Effector memory CD8-positive, alpha-beta T cell (primary cell): ENCODE measurements at regions not wholly inside any gene's neighbourhood (a gene's known extent, or its start where the extent isn't known, plus 50 kb on each side); places are given as distances from the start of the nearest gene placed in this dataset.

Source experiments
- ATAC-seq: fragments of 150-1000 bp; cut with Tn5 transposase; replicated peaks from 2 replicates; pipeline ENCODE4 v1.10.0; 2021; ENCODE audit warnings: mild to moderate bottlenecking, moderate library complexity
- DNase-seq, 3 experiments: peaks; one replicate each; pipeline ENCODE4 v3.0.0; 2021
- H3K27ac Mint-ChIP-seq, 2 donors: one replicate each; pipeline ENCODE4 v1.8.0; 2022; ENCODE audit warnings: mild to moderate bottlenecking in 2 of 2, mixed read lengths in 2 of 2, moderate library complexity in 2 of 2
- H3K27me3 Mint-ChIP-seq, 2 donors: one replicate each; pipeline ENCODE4 v1.8.0; 2022; ENCODE audit warnings: mixed read lengths in 2 of 2
- H3K36me3 Mint-ChIP-seq: one replicate; pipeline ENCODE4 v1.8.0; 2022; ENCODE audit warnings: mild to moderate bottlenecking, moderate library complexity, mixed read lengths; ENCODE audit not compliant: insufficient read depth
- H3K4me1 Mint-ChIP-seq, 2 donors: one replicate each; pipeline ENCODE4 v1.8.0; 2022; ENCODE audit warnings: low read depth in 2 of 2, mixed read lengths in 2 of 2
- H3K4me3 Mint-ChIP-seq, 2 donors: one replicate each; pipeline ENCODE4 v1.8.0; 2022; ENCODE audit warnings: mild to moderate bottlenecking in 2 of 2, mixed read lengths in 2 of 2, moderate library complexity in 2 of 2
- H3K9me3 Mint-ChIP-seq, 2 donors: one replicate each; pipeline ENCODE4 v1.8.0; 2022; ENCODE audit warnings: mixed read lengths in 2 of 2

DNA sequence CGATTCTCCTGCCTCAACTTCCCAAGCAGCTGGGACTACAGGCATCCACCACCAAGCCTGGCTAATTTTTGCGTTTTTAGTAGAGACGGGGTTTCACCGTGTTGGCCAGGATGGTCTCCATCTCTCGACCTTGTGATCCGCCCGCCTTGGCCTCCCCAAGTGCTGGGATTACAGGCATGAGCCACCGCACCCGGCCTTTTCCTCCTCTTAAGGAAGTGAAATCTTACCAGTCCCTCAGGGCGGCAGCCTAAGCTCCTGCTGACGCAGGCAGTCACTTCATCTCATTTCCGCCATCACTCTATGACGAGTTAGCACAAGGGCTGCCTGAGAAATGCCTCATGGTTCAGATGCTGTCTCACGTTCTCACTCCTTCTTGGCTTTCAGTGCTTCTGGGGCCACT is 246.0 kb upstream of the SHH start:
- Mint-ChIP-seq H3K4me1 (no peaks in the 10 kb centered on the region), H3K36me3 (no peaks in the 10 kb centered on the region), H3K27me3 (peaks cover 0 to 9% of the 10 kb centered on the region in 2 donors), H3K9me3 (peaks cover 11 to 24% of the 10 kb centered on the region in 2 donors), H3K4me3 (no peak overlapping the region), H3K27ac (no peak overlapping the region)
- DNase-seq, result no peak
- ATAC-seq, result no peak

DNA sequence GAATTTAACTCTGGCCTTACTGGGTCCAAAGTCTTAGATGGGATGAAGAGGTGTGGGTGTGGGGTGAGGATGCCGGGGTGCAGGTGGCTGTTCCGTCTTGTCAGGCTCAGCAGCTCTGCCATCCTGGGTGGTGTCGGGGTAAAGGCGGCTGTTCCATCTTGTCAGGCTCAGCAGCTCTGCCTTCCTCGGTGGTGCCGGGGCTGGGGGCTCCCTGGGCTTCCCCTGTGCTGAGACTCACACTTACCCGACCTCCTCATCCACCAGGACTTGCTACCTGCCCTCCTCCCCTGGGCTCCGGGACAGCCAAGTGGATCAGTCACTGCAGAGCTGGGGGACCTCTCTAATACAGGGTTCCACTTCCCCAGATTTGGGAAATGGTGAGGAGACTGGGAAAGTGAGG is 244.3 kb upstream of the SHH start:
- H3K27me3 Mint-ChIP-seq, result peaks cover 0 to 9% of the 10 kb centered on the region in 2 donors
- no peaks in the 10 kb centered on the region for H3K36me3 Mint-ChIP-seq
- H3K4me1 Mint-ChIP-seq, result no peaks in the 10 kb centered on the region
- H3K4me3 Mint-ChIP-seq, result no peak overlapping the region
- no peak for DNase-seq
- no peak for ATAC-seq
- peaks cover 17 to 19% of the 10 kb centered on the region in 2 donors for H3K9me3 Mint-ChIP-seq
- H3K27ac Mint-ChIP-seq, result no peak overlapping the region

DNA sequence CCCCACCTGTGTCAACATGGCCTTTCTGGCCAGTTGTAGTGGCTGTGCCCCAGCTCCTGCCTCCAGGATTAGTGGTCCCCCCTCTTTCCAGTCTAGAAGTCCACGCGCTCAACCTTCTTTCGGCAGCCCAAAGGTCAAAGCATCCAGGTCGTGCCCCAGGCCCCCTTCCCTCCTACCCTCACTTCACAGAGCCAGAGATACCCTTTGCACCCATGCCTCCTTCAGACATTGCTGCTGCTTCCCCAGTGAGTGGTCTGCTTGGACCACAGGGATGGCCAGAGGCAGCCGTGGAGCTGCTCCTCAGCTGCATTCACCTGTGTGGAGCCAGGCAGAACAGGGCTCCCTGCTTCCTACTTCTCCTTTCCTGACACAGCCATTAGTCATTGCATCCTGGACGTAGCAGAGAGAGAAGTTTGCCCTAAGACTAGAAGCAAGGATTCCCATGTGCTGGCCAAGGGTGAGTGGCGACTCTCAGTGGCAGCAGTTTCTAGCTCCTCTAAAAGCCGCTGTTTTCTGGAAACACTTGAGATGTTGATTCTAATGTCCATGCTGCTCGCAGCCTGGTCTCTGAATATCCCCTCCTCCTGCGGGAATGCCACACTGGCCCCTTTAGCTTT is 243.1 kb upstream of the SHH start:
- DNase-seq (no peak), ATAC-seq (no peak)
- Mint-ChIP-seq H3K4me3 (no peak overlapping the region), H3K4me1 (peaks cover 0 to 2% of the 10 kb centered on the region in 2 donors), H3K36me3 (no peaks in the 10 kb centered on the region), H3K9me3 (peaks cover 5 to 12% of the 10 kb centered on the region in 2 donors), H3K27me3 (peaks cover 0 to 9% of the 10 kb centered on the region in 2 donors), H3K27ac (no peak overlapping the region)

DNA sequence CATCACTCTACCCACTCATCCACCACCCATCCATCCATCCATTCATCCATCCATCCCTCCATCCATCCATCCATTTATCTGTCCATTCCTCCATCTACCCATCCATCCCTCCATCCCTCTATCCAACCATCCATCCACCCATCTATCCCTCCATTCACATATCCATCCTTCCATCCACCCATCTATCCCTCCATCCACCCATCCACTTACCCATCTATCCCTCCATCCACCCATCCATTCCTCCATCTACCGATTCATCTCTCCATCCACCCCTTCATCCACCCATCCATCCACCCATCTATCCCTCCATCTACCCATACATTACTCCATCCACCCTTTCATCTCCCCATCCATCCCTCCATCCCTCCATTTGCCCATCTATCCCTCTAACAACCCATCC is 239.6 kb upstream of the SHH start:
- DNase-seq (no peak), ATAC-seq (no peak)
- Mint-ChIP-seq H3K4me3 (no peak overlapping the region), H3K4me1 (peaks cover 0 to 2% of the 10 kb centered on the region in 2 donors), H3K9me3 (peaks cover 0 to 12% of the 10 kb centered on the region in 2 donors), H3K36me3 (no peaks in the 10 kb centered on the region), H3K27me3 (no peaks in the 10 kb centered on the region), H3K27ac (no peak overlapping the region)

DNA sequence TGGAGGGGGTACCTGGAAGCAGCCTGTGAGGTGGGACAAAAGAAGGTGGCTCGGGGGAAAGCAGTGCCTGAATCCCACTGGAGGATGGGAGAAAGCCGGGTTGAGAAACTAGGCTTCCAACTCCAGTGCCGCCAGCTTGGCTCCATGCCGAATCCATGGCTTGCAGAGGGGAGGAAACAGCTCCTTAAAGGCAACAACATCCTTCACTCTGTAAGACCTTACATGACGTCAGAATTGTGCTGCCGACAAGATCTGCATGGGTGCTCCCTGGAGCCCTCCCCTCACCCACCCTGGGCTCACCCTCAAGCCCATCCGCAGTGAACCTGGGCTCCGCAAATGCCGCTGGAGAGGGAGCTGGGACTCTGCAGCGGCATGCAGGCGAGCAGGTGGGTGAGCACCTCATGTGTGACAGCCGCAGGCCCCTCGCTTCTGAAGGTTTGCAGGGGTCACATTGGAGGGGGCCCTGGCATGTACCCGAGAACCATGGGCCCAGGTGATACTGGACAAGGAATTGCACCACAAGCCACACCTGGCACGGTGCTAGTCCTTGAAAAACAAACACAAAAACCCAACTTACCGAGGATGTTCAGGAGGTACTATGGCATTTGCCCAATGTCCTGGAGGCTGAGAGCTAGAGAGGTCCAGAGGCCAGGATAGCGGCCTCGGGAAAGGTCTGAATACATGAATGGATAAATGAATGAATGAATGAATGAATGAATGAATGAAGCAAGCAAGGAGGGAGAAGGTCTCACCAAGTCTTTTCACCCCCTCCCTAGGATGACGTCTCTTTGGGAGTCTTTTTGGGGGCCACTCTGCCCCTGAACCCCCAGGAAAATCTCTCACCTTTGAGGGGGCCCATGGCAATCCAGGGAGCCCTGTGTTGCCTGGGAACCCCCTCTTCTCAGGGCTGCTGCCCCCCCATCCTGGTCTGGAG is 238.6 kb upstream of the SHH start:
- peaks cover 0 to 2% of the 10 kb centered on the region in 2 donors for H3K4me1 Mint-ChIP-seq
- H3K36me3 Mint-ChIP-seq, result no peaks in the 10 kb centered on the region
- H3K9me3 Mint-ChIP-seq, result peaks cover 0 to 12% of the 10 kb centered on the region in 2 donors
- ATAC-seq (no peak), DNase-seq (no peak)
- H3K4me3 Mint-ChIP-seq, result no peak overlapping the region
- H3K27ac Mint-ChIP-seq, result no peak overlapping the region
- no peaks in the 10 kb centered on the region for H3K27me3 Mint-ChIP-seq

DNA sequence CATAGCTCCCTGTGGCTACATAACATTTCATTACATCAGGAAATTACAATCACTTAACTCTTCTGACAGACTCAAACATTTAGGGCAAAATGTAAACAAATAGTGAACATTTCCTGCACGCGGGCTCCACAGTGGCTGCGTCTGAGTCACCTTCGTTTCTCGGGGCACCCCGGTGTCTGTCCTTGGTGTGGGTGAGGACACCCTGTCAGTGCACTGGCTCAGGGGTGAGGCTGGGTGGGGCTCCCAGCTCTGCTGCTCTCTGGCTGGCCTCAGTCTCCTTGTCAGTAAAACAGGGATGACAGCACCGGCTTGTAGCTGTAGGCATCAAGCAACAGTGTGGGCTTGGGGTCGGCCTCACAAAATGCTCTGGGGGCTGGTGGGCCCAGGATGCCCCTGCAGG is 237.1 kb upstream of the SHH start:
- no peaks in the 10 kb centered on the region for H3K36me3 Mint-ChIP-seq
- H3K27me3 Mint-ChIP-seq, result no peaks in the 10 kb centered on the region
- H3K9me3 Mint-ChIP-seq, result peaks cover 0 to 12% of the 10 kb centered on the region in 2 donors
- no peak for ATAC-seq
- peaks cover 0 to 2% of the 10 kb centered on the region in 2 donors for H3K4me1 Mint-ChIP-seq
- no peak overlapping the region for H3K27ac Mint-ChIP-seq
- no peak overlapping the region for H3K4me3 Mint-ChIP-seq
- no peak for DNase-seq

DNA sequence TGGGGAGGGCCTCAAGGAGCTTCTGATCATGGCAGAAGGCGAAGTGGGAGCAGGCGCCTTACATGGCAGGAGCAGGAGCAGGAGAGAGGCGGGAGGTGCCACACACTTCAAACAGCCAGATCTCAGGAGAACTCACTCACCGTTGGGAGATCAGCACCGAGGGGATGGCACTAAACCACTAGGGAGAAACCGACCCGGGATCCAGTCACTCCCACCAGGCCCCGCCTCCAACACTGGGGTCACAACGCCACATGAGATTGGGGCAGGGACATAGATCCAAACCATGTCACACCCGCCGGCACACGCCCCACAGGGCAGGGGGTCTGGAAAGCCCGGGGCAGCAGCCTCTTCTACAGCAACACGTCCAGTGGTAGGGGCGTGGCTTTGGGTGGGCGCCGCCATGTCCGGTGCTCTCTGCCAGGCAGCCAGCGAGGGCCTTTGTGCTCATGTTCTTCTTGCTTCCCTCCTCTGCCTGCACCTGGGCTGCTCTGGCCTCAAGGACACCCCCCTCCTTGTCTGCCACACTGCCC is 233.8 kb upstream of the SHH start:
- Mint-ChIP-seq H3K36me3 (no peaks in the 10 kb centered on the region), H3K4me3 (no peak overlapping the region), H3K4me1 (peaks cover 0 to 1% of the 10 kb centered on the region in 2 donors), H3K27me3 (peaks cover 0 to 4% of the 10 kb centered on the region in 2 donors), H3K27ac (no peak overlapping the region), H3K9me3 (no peaks in the 10 kb centered on the region)
- ATAC-seq (no peak), DNase-seq (no peak)

DNA sequence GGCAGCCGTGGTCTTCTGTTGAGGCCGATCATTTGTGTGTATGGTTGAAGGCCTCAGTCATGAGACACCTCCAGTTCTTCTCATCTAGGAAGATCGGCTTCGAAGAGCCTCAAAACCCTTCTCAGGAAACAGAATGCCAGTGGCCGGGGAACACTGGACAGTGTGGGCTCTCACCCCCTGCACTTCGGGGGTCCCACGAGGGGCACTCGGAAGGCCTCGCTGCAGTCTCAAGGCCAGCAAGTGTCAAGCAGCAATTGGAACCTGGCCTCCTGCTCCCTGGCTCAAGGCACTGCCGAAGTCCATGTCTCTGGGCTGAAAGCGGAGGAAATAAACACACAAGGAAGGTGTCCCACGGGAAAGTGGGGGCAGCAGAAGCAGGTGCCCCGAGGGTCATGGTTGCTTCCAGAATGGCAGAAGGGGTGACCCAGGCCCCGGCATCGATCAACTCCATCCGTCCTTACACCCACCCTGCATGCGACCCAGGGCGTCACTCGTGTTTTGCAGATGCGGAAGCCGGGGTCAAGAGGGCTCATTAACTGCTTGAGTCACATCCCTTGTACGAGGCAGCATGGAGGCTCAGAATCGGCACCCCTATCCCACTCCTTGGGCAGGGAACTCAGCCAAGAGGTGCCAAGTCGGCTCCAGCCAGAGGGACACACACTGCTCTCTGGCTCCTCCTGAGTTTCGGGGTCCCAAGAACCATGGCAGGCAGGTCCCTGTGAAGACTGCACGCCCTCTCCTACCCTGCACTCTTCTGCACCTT is 231.3 kb upstream of the SHH start:
- no peak overlapping the region for H3K27ac Mint-ChIP-seq
- H3K36me3 Mint-ChIP-seq, result no peaks in the 10 kb centered on the region
- peaks cover 0 to 21% of the 10 kb centered on the region in 2 donors for H3K27me3 Mint-ChIP-seq
- H3K4me3 Mint-ChIP-seq, result no peak overlapping the region
- H3K9me3 Mint-ChIP-seq, result no peaks in the 10 kb centered on the region
- H3K4me1 Mint-ChIP-seq, result no peaks in the 10 kb centered on the region
- no peak for DNase-seq
- no peak for ATAC-seq

DNA sequence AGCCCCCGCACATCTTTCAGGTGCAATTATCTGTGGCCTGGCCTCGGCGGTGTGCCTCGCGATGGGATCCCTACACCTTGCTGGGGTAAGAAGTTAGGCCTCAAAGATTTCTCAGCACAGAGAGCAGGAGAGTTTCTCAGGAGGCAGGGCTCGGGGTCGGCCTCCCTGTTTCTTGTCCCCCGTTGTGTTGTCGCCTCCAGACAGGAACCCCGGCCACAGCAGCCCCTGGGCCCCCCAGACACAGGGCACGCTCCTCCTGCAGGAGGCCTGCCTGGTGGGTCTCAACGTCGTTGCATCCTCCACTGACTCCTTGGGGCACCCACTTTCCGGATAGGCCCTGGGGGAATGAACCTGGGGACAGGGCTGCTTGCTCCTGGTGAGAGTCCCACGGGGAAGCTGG is 229.1 kb upstream of the SHH start:
- ATAC-seq (no peak), DNase-seq (no peak)
- H3K4me1 Mint-ChIP-seq, result no peaks in the 10 kb centered on the region
- H3K36me3 Mint-ChIP-seq, result no peaks in the 10 kb centered on the region
- H3K9me3 Mint-ChIP-seq, result no peaks in the 10 kb centered on the region
- no peak overlapping the region for H3K27ac Mint-ChIP-seq
- H3K27me3 Mint-ChIP-seq, result peaks cover 0 to 25% of the 10 kb centered on the region in 2 donors
- H3K4me3 Mint-ChIP-seq, result no peak overlapping the region

DNA sequence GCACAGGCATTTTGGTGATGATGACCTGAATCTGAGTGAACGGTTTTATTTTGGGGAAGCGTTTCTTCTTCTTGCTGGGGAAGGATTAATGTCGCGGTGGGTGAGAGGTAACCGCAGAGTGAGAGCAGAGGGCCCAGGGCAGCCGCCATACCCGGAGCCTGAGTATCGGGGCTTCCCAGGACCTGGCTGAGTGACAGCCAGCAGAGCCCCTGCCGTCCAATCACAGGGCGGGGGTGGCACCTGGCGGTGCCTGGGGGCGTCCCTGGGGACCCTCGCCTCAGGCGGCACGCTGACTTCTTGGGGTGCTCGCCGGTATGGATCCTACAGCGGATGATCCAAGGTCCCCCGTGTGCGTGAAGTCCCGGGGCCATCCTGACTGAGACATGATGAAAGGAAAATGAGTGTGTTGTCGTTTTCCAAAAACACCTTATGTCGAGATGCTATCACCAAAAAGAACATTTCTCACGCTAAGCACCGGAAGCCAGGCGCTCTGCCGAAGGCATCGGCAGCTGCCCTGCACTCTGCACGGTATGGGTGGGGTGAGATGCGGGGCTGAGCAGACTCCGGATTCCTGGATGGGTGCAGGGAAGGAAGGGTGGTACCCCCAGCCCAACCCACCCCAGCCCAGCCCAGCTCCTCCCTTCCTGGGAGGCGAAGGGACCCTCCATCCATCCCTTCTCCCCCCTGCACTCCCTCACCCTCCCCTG is 227.9 kb upstream of the SHH start:
- no peaks in the 10 kb centered on the region for H3K36me3 Mint-ChIP-seq
- H3K27ac Mint-ChIP-seq, result no peak overlapping the region
- peaks cover 0 to 25% of the 10 kb centered on the region in 2 donors for H3K27me3 Mint-ChIP-seq
- ATAC-seq (no peak), DNase-seq (no peak)
- no peaks in the 10 kb centered on the region for H3K4me1 Mint-ChIP-seq
- no peaks in the 10 kb centered on the region for H3K9me3 Mint-ChIP-seq
- H3K4me3 Mint-ChIP-seq, result no peak overlapping the region

DNA sequence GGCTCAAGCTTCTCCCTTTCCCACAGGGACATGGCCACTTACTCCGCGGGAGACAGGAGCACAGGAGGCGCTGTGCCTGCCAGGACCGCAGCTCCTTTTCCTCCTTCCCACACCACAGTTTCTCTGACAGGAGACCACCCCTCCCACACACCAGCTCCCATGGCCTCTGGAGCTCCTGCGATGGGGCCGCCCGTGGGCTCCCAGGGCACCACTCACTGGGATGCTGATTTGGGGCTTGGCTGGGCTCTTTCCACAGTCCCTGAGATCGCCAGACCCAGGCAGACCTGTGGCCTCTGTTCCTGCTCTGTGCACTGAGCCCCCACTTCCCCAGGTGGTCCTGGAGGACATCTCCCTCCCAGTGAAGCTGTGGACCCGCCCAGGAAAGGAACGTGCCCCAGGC is 226.9 kb upstream of the SHH start:
- no peaks in the 10 kb centered on the region for H3K36me3 Mint-ChIP-seq
- no peaks in the 10 kb centered on the region for H3K4me1 Mint-ChIP-seq
- DNase-seq (no peak), ATAC-seq (no peak)
- peaks cover 0 to 25% of the 10 kb centered on the region in 2 donors for H3K27me3 Mint-ChIP-seq
- no peak overlapping the region for H3K27ac Mint-ChIP-seq
- no peaks in the 10 kb centered on the region for H3K9me3 Mint-ChIP-seq
- H3K4me3 Mint-ChIP-seq, result no peak overlapping the region

DNA sequence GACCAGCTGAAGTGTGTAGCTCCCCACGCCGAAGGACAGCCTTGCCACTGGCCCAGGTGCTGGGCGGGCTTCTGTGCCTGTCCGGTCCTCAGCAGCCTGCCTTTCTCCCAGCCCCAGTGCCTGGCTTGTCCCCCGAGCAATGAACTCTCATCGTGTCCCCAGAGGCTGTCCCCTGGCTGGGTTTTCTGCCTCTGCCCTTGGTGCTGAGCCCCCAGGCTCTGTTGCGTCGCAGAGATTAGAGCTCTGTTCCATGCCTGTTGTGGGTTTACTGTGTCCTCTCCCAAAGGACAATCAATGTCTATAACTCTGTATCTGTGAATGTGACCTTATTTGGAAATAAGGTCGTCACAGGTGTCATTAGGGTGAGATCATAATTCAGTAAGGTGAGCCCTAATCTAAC is 226.1 kb upstream of the SHH start:
- no peak for ATAC-seq
- Mint-ChIP-seq H3K27ac (no peak overlapping the region), H3K36me3 (no peaks in the 10 kb centered on the region), H3K9me3 (no peaks in the 10 kb centered on the region), H3K4me3 (no peak overlapping the region), H3K4me1 (no peaks in the 10 kb centered on the region), H3K27me3 (peaks cover 0 to 25% of the 10 kb centered on the region in 2 donors)
- DNase-seq, result no peak

DNA sequence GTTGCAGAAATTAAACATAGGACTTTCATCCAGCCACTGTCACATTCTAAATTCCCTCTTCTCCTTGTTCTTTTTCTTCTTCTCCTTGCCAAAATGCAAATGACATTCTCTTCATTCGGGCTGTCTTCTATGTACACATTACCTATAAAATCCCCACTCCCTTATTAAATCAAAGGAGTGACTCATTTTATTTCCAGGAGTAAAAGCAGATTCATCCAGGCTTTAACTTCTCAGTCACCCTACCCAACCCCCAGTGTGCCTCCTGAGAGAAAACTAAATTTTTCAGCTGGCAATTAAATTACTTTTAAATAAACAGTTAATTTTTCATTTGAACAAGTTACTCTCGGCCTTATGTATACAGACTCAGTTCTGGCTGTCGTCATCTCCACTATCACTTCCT is 223.9 kb upstream of the SHH start:
- no peak for DNase-seq
- Mint-ChIP-seq H3K27me3 (peaks cover 9 to 31% of the 10 kb centered on the region in 2 donors), H3K4me1 (no peaks in the 10 kb centered on the region), H3K27ac (no peak overlapping the region), H3K9me3 (peaks cover 0 to 2% of the 10 kb centered on the region in 2 donors), H3K4me3 (no peak overlapping the region), H3K36me3 (no peaks in the 10 kb centered on the region)
- ATAC-seq, result no peak
